ENCODE measurements at regions not wholly inside any gene's neighbourhood (a gene's known extent, or its start where the extent isn't known, plus 50 kb on each side); places are given as distances from the start of the nearest gene placed in this dataset.

DNA sequence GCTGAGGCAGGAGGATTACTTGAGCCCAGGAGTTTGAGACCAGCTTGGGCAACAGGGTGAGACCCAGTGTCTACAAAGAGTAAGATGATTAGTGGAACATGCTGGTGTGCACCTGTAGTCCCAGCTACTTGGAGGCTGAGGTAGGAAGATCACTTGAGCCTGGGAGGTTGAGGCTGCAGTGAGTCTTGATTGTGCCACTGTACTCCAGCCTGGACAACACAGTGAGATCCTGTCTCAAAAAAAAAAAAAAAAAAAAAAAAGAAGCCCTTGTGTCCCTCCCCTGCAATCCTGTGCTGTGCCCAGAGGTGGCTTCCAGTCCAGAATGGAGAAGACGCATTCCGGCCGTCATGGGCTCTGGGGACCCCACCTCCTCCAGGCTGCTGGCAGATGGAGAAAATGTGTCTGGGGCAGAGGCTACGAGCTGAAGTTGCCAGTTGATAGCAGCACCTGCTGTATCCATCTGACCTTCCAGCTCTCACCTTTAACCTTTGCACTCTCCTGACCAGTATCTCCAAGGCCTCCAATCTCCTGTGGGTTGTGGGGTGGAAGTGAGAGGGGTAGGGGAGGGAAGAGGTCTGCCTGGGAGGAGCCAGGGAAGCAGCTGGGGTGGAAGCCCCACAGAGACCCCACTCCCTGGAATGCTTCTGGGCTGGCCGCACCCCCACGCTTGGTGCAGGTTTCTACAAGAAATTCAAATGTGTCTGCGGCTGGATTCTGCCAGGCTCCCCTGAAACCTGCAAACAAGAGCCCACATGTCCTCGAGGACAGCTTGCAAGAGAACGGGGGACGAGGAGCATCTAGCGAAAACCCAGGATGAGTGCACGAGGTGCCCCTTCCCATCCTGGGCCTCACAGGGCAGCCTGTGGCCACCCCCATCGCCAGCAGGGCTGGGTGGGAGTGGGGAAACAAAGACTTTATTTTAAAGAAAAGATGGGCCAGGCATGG lies 148.3 kb upstream of the IER5L start:
- ATAC-seq (no peak), DNase-seq (no peak)

- ATAC-seq (no peak), DNase-seq (no peak)
These were observed 146.9 kb upstream of the IER5L start for GRCh38 chr9:129324808-129325502.

DNA sequence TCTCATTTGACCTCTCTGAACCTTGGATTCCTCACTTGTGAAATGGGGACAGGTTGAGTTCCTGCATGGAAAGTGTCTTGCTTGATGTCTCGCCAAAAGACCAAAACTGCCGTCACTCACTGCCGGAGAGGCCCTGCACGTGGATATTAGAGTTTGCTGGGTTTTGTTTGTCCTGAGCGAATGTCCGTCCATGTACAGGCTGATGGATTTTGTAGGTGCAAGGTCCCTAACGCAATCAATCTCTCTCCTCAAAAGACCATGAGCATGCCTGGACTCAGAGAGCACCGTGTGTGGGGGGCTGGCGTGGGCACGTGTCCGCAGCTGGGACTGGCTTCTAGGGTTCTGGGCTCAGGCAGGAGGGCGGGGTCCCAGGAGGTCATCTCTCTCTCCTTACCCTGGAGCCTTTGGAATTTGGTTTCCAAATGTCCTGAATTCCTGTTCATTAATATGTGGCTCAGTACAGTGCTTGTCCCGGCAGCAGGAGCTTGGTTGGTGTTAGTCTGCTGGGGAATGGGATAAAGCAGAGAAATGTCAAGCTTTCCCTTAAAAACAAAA lies 146.0 kb upstream of the IER5L start:
- no peak for DNase-seq
- ATAC-seq, result no peak

- DNase-seq, result no peak
- ATAC-seq, result peak; percentile 17
These were observed 145.4 kb upstream of the IER5L start for GRCh38 chr9:129323376-129323998.

- DNase-seq (no peak), ATAC-seq (no peak)
These were observed 144.7 kb upstream of the IER5L start for GRCh38 chr9:129322641-129323375.

DNA sequence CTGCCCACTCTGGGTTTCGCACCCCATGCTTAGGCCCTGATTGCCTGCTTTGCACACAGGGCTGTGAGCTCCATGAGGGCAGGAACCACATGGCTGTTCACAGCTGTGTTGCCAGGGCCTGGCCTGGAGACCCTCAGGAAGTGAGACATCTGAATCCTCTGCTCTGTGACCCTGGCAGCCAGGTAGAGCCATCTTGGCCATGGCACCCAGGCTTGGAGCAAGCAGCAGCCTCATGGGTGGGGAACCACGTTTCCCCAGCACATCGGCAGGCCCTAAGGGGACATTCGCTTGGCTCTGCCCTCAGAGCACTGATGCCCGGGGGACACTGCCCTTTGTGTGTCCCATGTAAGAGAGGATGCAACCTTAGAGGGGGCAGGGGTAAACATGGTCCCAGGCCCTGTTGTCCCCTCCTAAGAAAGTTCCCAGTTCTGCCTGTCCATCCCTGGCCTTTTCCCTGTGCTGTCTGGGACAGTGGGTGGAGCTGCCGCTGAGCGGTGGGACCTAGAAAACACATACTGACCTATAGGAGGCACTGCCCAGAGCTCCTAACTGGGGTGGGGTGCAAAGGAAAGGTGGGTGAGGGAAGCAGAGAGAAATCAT lies 144.1 kb upstream of the IER5L start:
- DNase-seq, result no peak

DNA sequence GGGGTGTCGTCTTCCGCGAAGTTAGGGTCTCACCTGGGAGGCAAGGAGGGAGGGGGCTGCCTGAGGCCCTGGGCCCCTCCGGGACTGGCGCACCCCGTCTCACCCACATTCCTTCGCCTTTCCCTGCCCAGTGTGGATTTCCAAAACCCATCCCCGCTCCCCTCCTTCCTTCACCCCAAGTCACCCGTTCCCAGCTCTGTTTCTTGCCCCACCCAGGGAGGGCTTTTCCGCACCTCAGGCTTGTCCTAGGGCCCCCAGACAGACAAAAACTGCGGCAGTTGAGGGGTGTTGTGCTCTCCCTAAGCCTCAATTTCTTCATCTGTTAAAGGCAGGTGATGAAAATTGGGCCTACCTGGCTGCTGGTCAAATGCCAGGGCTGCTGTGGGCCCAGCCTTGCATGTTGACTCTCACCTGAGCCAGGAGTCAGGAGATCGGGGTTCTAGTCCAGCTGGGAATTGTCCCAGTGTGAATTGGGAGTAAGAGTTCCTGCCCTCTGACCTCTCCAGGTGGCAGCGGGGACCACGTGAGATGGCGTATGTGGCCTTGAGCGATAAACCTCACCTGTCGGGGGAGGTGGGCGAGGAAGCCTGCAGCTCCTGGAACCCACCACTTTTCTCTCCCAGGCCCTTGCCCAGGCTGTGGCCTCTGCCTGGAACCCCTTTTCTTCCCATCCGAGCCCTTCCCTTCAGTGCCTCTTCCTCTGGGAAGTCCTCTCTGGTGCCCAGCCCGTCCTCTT lies 143.4 kb upstream of the IER5L start:
- DNase-seq, result no peak
- no peak for ATAC-seq

More for the DNA sequence above, 144.1 kb upstream of the IER5L start:
- no peak for ATAC-seq

DNA sequence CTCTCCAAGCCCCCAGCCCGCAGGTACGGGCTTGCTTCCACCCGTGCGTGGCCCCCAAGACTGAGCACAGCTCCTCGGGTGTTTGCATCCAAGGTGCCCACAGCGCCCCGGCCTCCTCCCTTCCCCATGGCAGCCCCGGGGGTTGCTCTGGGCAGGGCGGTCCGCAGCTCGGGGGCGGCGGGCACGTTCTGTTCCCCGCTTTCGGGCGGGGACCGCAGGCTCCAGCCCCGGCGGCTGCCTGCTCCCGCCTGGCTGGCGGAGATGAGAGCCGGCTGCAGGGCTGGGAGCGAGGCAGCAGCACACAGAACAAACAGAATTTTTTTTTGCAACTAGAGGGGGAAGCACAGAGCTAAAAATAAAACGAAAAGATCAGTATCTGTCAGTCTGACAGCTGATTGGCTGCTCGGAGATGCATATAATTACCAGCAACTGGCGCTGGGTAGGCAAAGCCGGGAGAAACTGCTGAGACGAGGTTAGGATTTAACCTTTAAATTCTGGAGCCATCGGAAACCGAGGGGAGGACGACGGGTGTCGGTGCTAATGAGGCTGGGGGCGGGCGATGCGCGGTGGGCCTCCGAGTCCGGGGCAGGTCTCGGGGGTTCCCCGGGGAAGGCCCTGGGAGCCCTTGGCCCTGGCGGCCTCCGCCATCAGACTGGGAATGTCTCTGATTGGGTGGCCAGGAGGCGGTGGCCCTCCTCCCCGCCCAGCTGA lies 142.7 kb upstream of the IER5L start:
- ATAC-seq, result peak; percentile 78
- peak; percentile 54 for DNase-seq

DNA sequence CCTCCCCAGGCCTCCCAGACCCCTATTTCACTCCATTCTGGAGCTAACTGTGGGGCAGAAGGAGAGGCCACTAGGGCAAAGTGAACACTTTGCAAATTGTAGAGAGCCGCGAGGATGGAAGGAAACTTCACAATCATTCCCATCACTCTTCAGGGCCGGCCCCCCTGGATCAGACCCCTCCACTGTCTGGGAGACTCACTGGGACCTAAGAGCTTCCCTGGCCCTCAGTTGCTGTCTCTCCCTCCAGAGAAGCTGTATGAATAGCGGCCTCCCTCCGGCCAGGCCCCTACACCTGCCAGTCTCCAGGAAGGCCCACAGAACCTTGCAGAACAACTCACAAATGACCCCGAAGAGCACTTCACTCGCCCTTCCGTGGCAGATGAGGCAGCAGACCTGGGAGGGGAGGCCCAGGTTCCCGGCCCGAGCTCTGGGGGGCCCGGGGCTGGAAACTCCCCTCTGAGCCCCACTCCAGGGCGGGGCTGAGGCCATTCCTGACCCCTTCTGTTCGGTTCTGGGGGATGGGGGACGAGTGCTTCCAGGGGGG lies 141.9 kb upstream of the IER5L start:
- ATAC-seq (no peak), DNase-seq (peak; percentile 8)

- peak; percentile 1 for DNase-seq
- ATAC-seq, result no peak
These were observed 141.2 kb upstream of the IER5L start for GRCh38 chr9:129319076-129319937.

GRCh38 chr9:129318121-129319075 lies 140.3 kb upstream of the IER5L start:
- DNase-seq (peak; percentile 3), ATAC-seq (no peak)

DNA sequence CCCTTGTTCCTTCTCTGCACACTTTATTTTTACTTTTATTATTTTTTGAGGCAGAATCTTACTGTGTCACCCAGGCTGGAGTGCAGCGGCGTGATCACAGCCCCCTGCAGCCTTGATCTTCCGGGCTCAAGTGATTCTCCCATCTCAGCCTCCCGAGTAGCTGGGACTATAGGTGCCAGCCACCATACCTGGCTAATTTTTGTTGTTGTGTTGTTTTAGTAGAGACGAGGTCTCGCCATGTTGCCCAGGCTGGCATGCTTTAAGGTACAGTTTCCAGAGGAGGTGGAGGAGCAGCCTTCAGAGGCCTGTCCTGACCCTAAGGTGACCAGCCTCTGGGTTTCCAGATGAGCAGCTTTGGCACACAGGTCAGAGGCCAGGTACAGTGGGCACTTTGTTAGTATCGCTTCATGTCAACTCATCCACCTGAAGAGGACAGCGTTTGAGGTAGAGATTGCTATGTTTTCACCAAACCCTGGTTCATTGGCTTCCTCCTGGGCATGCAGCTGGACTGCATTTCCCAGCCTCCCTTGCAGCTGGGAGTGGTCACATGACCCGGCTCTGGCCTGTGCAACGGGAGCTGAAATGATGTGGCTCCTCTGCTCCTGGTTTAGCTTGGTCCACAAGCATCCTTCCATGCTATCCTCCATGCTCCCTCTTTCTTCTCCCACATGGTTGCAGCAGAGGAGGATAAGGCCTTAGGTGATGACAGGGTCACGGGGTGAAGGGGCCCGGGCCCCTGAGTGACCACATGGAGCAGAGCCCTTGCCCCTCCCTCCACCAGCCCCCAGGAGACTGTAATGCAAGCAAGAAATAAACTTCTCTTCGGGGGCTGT lies 139.3 kb upstream of the IER5L start:
- DNase-seq, result peak; percentile 13
- ATAC-seq, result no peak

- DNase-seq (no peak), ATAC-seq (no peak)
These were observed 138.4 kb upstream of the IER5L start for GRCh38 chr9:129316281-129317030.

DNA sequence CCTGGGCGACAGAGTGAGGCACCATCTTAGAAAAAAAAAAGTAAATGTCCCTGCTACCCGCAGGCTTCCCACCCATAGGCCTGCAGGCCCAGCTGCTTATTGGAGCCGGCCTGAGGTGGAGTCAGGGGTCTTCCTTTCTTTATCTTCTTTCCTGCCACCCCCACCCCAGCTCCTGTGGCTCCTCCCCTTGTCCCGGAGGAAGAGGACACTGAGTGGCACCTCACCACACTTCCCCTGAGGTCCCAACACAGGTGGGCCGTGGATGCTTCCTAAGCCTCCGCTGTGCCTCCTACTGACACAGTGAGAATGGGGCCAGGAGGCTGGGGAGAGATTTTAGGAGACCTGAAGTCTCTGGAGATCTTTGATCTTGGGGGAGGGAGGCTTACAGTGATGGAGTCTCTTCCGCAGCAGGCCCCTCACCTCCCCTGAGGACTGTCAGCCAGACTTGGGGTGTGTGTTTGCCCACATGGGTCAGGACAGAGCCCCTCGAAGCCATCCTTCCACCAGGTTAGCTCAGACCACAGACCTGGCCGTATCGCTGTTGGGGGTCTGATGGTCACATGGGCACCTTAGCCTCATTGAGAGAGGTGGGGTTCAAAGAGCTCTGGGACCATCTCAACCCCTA lies 135.4 kb upstream of the IER5L start:
- DNase-seq, result no peak

More for the DNA sequence above, 135.4 kb upstream of the IER5L start:
- ATAC-seq, result no peak

Measured in stimulated activated naive CD8-positive, alpha-beta T cell treated with anti-CD3 and anti-CD28 coated beads, Interleukin-15, Interleukin-2, amounts not matched to agents 100 U/mL and 50 U/mL, for 24 hours (primary cell).